ENCODE measurements at regions not wholly inside any gene's neighbourhood (a gene's known extent, or its start where the extent isn't known, plus 50 kb on each side); places are given as distances from the start of the nearest gene placed in this dataset.
"Not testable (repeated sequence)": the region's sequence is repeated elsewhere in the genome, so short reads cannot be mapped to it uniquely, and the experiment has no call there.

- no peak overlapping the region for H3K9ac ChIP-seq
- no peak overlapping the region for H2AFZ ChIP-seq (replicated peaks)
- TF ChIP-seq EZH2phosphoT487 (IDR thresholded peaks at IDR 0.05), result no peak
- no peaks in the 10 kb centered on the region for H3K27me3 ChIP-seq
- Mint-ChIP-seq H3K4me3 (peak overlapping the region; percentile 55), H3K36me3 (no peaks in the 10 kb centered on the region), H3K27me3 (ENCODE audit: insufficient read depth, low read depth) (peaks cover 11% of the 10 kb centered on the region), H3K9me3 (peaks cover 14% of the 10 kb centered on the region), H3K4me1 (peaks cover 62% of the 10 kb centered on the region), H3K27ac (peak overlapping the region; percentile 92)
- no peak for DNase-seq (ENCODE audit: low spot score)
- no peaks in the 10 kb centered on the region for H3K79me2 ChIP-seq (ENCODE audit: low read depth)
- no peak overlapping the region for H3K27ac ChIP-seq
- H3F3A ChIP-seq (ENCODE audit: low read depth), result no peaks in the 10 kb centered on the region
- H4K20me1 ChIP-seq (ENCODE audit: low read depth), result no peaks in the 10 kb centered on the region
- no peaks in the 10 kb centered on the region for H3K36me3 ChIP-seq
- no peak overlapping the region for H3K4me2 ChIP-seq
- no peaks in the 10 kb centered on the region for H3K9me3 ChIP-seq (ENCODE audit: low read depth)
- no peak overlapping the region for H3K4me3 ChIP-seq
- H3K4me1 ChIP-seq, result no peaks in the 10 kb centered on the region
These were observed 63.8 kb downstream of the SOWAHC start for GRCh38 chr2:109677835-109678580.

- not testable (repeated sequence) for H3K4me3 ChIP-seq; H3K36me3 Mint-ChIP-seq; H3K36me3 ChIP-seq; H3K4me2 ChIP-seq; H4K20me1 ChIP-seq (ENCODE audit: low read depth); H3K27me3 ChIP-seq; H3K4me1 ChIP-seq; H3K9me3 Mint-ChIP-seq; H3K79me2 ChIP-seq (ENCODE audit: low read depth); DNase-seq (ENCODE audit: low spot score); H2AFZ ChIP-seq (replicated peaks); H3K27ac ChIP-seq; H3F3A ChIP-seq (ENCODE audit: low read depth); H3K9ac ChIP-seq; H3K9me3 ChIP-seq (ENCODE audit: low read depth)
- H3K27ac Mint-ChIP-seq, result peak overlapping the region; percentile 84
- peak overlapping the region; percentile 55 for H3K4me3 Mint-ChIP-seq
- peaks cover 67% of the 10 kb centered on the region for H3K4me1 Mint-ChIP-seq
- peaks cover 16% of the 10 kb centered on the region for H3K27me3 Mint-ChIP-seq (ENCODE audit: insufficient read depth, low read depth)
These were observed 64.6 kb downstream of the SOWAHC start for GRCh38 chr2:109678724-109679201.

GRCh38 chr2:109679225-109679624, 65.1 kb downstream of the SOWAHC start:
- Histone ChIP-seq H3K4me1 (no peaks in the 10 kb centered on the region), H3K36me3 (no peaks in the 10 kb centered on the region), H3K9ac (no peak overlapping the region), H3K4me2 (no peak overlapping the region), H4K20me1 (ENCODE audit: low read depth) (no peaks in the 10 kb centered on the region), H2AFZ (replicated peaks) (no peak overlapping the region), H3K27me3 (no peaks in the 10 kb centered on the region), H3K9me3 (ENCODE audit: low read depth) (no peaks in the 10 kb centered on the region), H3K79me2 (ENCODE audit: low read depth) (no peaks in the 10 kb centered on the region), H3F3A (ENCODE audit: low read depth) (no peaks in the 10 kb centered on the region), H3K27ac (no peak overlapping the region), H3K4me3 (no peak overlapping the region)
- H3K27me3 Mint-ChIP-seq (ENCODE audit: insufficient read depth, low read depth), result peaks cover 16% of the 10 kb centered on the region
- peak overlapping the region; percentile 84 for H3K27ac Mint-ChIP-seq
- TF ChIP-seq EZH2 (IDR thresholded peaks at IDR 0.05), result no peak
- no peak for TF ChIP-seq EZH2phosphoT487 (IDR thresholded peaks at IDR 0.05)
- TF ChIP-seq CTCF (IDR thresholded peaks at IDR 0.05), result no peak
- peaks cover 67% of the 10 kb centered on the region for H3K4me1 Mint-ChIP-seq
- no peaks in the 10 kb centered on the region for H3K36me3 Mint-ChIP-seq
- no peak overlapping the region for H3K4me3 Mint-ChIP-seq
- DNase-seq (ENCODE audit: low spot score), result no peak
- peaks cover 5% of the 10 kb centered on the region for H3K9me3 Mint-ChIP-seq

- H3K4me1 Mint-ChIP-seq, result peaks cover 67% of the 10 kb centered on the region
These were observed 65.5 kb downstream of the SOWAHC start for GRCh38 chr2:109679626-109680025.

More at GRCh38 chr2:109679626-109680025, 65.5 kb downstream of the SOWAHC start:
- H4K20me1 ChIP-seq (ENCODE audit: low read depth), result no peaks in the 10 kb centered on the region
- no peak overlapping the region for H2AFZ ChIP-seq (replicated peaks)
- TF ChIP-seq CTCF (IDR thresholded peaks at IDR 0.05) (no peak), EZH2phosphoT487 (IDR thresholded peaks at IDR 0.05) (no peak), EZH2 (IDR thresholded peaks at IDR 0.05) (no peak)
- Mint-ChIP-seq H3K27ac (peak overlapping the region; percentile 72), H3K9me3 (peaks cover 4% of the 10 kb centered on the region), H3K4me3 (no peak overlapping the region), H3K36me3 (no peaks in the 10 kb centered on the region), H3K27me3 (ENCODE audit: insufficient read depth, low read depth) (peaks cover 16% of the 10 kb centered on the region)
- H3K4me2 ChIP-seq, result no peak overlapping the region
- H3K9me3 ChIP-seq (ENCODE audit: low read depth), result no peaks in the 10 kb centered on the region
- no peak for DNase-seq (ENCODE audit: low spot score)
- no peaks in the 10 kb centered on the region for H3K79me2 ChIP-seq (ENCODE audit: low read depth)
- H3K4me3 ChIP-seq, result no peak overlapping the region
- H3K9ac ChIP-seq, result no peak overlapping the region
- no peaks in the 10 kb centered on the region for H3K36me3 ChIP-seq
- no peak overlapping the region for H3K27ac ChIP-seq
- no peaks in the 10 kb centered on the region for H3K4me1 ChIP-seq
- no peaks in the 10 kb centered on the region for H3K27me3 ChIP-seq
- no peaks in the 10 kb centered on the region for H3F3A ChIP-seq (ENCODE audit: low read depth)

All from neural progenitor cell (in vitro differentiated cells).